Gastroesophageal sphincter (tissue), 3 donors: ENCODE measurements at regions not wholly inside any gene's neighbourhood (a gene's known extent, or its start where the extent isn't known, plus 50 kb on each side); places are given as distances from the start of the nearest gene placed in this dataset.

ENCODE experiments used
- POLR2AphosphoS5 ChIP-seq: sonication (generic); formaldehyde crosslinking; IDR thresholded peaks from one replicate; pipeline ENCODE4 v1.6.1; 2017; ENCODE audit warnings: antibody characterized with exemption
- TF ChIP-seq, protein P1 (sequence below), 4 experiments: fragments of 200-600 bp in 2 of 4; fragments of 450-650 bp in 2 of 4; sonication (generic) in 1 of 4; IDR thresholded peaks; one replicate each; pipeline ENCODE4 v1.5.1; 2017 to 2019; ENCODE audit warnings: antibody characterized with exemption in 4 of 4, mild to moderate bottlenecking in 2 of 4, moderate library complexity in 2 of 4

DNA sequence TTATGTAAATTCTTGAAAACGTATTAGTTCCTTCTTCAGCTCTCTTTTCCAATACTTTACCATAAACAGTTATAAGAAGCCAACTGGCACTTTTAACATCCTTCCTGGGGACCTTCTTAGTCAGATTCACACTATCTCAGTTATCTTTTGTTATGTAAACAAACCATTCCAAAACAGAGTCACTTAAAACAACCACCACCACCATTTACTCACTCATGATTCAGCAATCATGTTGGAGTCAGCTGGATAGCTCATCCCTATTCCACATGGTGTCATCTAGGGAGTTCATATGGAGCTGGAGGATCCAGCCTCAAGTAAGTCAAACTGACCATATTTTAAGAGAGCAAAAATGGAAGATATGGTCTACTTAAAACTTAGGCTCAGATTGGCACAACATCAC, 240.3 kb upstream of the IRX3 start:
- TF ChIP-seq, protein P1, sequence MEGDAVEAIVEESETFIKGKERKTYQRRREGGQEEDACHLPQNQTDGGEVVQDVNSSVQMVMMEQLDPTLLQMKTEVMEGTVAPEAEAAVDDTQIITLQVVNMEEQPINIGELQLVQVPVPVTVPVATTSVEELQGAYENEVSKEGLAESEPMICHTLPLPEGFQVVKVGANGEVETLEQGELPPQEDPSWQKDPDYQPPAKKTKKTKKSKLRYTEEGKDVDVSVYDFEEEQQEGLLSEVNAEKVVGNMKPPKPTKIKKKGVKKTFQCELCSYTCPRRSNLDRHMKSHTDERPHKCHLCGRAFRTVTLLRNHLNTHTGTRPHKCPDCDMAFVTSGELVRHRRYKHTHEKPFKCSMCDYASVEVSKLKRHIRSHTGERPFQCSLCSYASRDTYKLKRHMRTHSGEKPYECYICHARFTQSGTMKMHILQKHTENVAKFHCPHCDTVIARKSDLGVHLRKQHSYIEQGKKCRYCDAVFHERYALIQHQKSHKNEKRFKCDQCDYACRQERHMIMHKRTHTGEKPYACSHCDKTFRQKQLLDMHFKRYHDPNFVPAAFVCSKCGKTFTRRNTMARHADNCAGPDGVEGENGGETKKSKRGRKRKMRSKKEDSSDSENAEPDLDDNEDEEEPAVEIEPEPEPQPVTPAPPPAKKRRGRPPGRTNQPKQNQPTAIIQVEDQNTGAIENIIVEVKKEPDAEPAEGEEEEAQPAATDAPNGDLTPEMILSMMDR (IDR thresholded peaks at IDR 0.05), result no peak
- TF ChIP-seq POLR2AphosphoS5, result no peak
